ENCODE measurements at regions not wholly inside any gene's neighbourhood (a gene's known extent, or its start where the extent isn't known, plus 50 kb on each side); places are given as distances from the start of the nearest gene placed in this dataset.

DNA sequence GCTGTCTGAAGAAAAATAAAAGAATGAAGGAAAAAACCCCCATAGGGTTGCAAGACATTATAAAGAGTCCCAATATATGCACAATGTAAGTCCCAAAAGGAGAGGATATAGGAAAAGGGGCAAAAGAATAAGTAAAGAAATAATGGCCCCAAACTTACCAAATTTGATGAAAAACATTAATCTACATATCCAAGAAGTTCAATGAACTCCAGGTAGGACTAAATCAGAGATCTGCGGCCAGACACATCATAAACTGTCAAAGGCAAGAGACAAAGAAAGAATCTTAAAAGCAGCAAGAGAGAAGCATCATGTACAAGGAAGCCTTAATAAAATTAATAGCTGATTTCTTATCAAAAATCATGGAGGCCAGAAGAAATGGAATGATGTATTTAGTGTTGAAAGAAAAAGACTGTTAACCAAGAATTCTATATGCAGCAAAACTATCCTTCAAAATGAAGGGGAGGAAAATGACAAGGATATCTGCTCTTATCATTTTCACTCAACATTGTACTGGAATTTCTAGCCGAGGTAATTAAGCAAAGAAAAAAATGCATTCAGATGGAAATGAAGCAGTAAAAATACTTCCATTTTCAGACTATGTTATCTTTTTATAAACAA, 95.7 kb upstream of the GLI3 start:
- intact Hi-C loops (cut with micrococcal nuclease): no loop called here
- Mint-ChIP-seq H3K36me3 (ENCODE audit: insufficient read depth, unreplicated experiment) (no peaks in the 10 kb centered on the region), H3K4me3 (ENCODE audit: unreplicated experiment) (no peak overlapping the region), H3K4me1 (ENCODE audit: insufficient read depth, unreplicated experiment) (no peaks in the 10 kb centered on the region), H3K9me3 (ENCODE audit: unreplicated experiment) (peaks cover 8% of the 10 kb centered on the region), H3K27ac (ENCODE audit: low read depth, unreplicated experiment) (no peak overlapping the region), H3K27me3 (ENCODE audit: insufficient read depth, unreplicated experiment) (no peaks in the 10 kb centered on the region)
- TF ChIP-seq, protein P1, sequence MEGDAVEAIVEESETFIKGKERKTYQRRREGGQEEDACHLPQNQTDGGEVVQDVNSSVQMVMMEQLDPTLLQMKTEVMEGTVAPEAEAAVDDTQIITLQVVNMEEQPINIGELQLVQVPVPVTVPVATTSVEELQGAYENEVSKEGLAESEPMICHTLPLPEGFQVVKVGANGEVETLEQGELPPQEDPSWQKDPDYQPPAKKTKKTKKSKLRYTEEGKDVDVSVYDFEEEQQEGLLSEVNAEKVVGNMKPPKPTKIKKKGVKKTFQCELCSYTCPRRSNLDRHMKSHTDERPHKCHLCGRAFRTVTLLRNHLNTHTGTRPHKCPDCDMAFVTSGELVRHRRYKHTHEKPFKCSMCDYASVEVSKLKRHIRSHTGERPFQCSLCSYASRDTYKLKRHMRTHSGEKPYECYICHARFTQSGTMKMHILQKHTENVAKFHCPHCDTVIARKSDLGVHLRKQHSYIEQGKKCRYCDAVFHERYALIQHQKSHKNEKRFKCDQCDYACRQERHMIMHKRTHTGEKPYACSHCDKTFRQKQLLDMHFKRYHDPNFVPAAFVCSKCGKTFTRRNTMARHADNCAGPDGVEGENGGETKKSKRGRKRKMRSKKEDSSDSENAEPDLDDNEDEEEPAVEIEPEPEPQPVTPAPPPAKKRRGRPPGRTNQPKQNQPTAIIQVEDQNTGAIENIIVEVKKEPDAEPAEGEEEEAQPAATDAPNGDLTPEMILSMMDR (IDR thresholded peaks at IDR 0.05; ENCODE audit: unreplicated experiment): no peak
- BruUV-seq (replicated peaks): no TSS peak
- CTCF ChIA-PET: no interaction called here
- no peak for DNase-seq (ENCODE audit: unreplicated experiment)
- POLR2A ChIA-PET: no interaction called here

DNA sequence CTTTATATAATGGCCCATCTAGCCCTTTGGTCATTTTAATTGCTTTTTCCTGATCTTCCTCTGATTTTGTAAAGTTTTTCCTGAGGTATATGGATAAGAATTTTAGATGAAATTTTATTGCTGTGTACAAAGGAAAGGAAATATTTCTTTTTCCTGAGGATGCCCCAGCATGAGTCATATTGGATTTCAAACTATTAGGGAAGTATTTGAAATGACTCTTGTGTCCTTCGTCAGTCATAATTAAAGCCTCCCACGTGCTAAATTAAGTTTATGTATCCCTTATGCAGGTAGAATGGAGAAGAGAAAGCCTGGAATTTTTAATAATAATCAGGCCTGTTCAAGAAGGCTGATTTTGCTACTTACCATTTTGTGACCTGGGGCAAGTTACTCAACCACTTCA, 82.6 kb upstream of the GLI3 start:
- Mint-ChIP-seq H3K9me3 (ENCODE audit: unreplicated experiment) (no peaks in the 10 kb centered on the region), H3K36me3 (ENCODE audit: insufficient read depth, unreplicated experiment) (no peaks in the 10 kb centered on the region), H3K4me1 (ENCODE audit: insufficient read depth, unreplicated experiment) (peaks cover 18% of the 10 kb centered on the region), H3K27ac (ENCODE audit: low read depth, unreplicated experiment) (peak overlapping the region; percentile 27), H3K27me3 (ENCODE audit: insufficient read depth, unreplicated experiment) (no peaks in the 10 kb centered on the region), H3K4me3 (ENCODE audit: unreplicated experiment) (no peak overlapping the region)
- TF ChIP-seq, protein P1 (IDR thresholded peaks at IDR 0.05; ENCODE audit: unreplicated experiment): no peak
- CTCF ChIA-PET: interaction anchor here (0.8 kb wide), 1 partner anchor 20 kb away, joined by 3 read pairs; no protein-coding TSS in a partner anchor
- intact Hi-C loops (cut with micrococcal nuclease): no loop called here
- BruUV-seq (replicated peaks): no TSS peak
- POLR2A ChIA-PET: interaction anchor here (0.6 to 1.5 kb wide), 2 partner anchors 27 to 1312 kb away, joined by 3 to 5 read pairs; no protein-coding TSS in a partner anchor
- no peak for DNase-seq (ENCODE audit: unreplicated experiment)

- Mint-ChIP-seq H3K27ac (ENCODE audit: low read depth, unreplicated experiment) (peak overlapping the region; percentile 36), H3K4me1 (ENCODE audit: insufficient read depth, unreplicated experiment) (peaks cover 18% of the 10 kb centered on the region), H3K9me3 (ENCODE audit: unreplicated experiment) (peaks cover 18% of the 10 kb centered on the region), H3K27me3 (ENCODE audit: insufficient read depth, unreplicated experiment) (no peaks in the 10 kb centered on the region), H3K4me3 (ENCODE audit: unreplicated experiment) (no peak overlapping the region), H3K36me3 (ENCODE audit: insufficient read depth, unreplicated experiment) (no peaks in the 10 kb centered on the region)
- ChIA-PET CTCF (no interaction called here), POLR2A (interaction anchor here (0.7 kb wide), 1 partner anchor 32 kb away, joined by 3 read pairs; no protein-coding TSS in a partner anchor)
- peak; percentile 34 for DNase-seq (ENCODE audit: unreplicated experiment)
- no TSS peak for BruUV-seq (replicated peaks)
- TF ChIP-seq, protein P1 (IDR thresholded peaks at IDR 0.05; ENCODE audit: unreplicated experiment): no peak
- intact Hi-C loops (cut with micrococcal nuclease): no loop called here
Measured at GRCh38 chr7:42315631-42316030, 78.6 kb upstream of the GLI3 start.

- no peak overlapping the region for H3K27ac Mint-ChIP-seq (ENCODE audit: low read depth, unreplicated experiment)
- intact Hi-C loops (cut with micrococcal nuclease): no loop called here
- ChIA-PET CTCF (interaction anchor here (0.6 kb wide), 1 partner anchor 165 kb away, joined by 4 read pairs; no protein-coding TSS in a partner anchor), POLR2A (interaction anchor here (0.7 to 1.0 kb wide), 4 partner anchors 10 to 425 kb away, joined by 3 read pairs; no protein-coding TSS in a partner anchor)
- no peak overlapping the region for H3K4me3 Mint-ChIP-seq (ENCODE audit: unreplicated experiment)
- TF ChIP-seq, protein P1 (IDR thresholded peaks at IDR 0.05; ENCODE audit: unreplicated experiment): no peak
- peaks cover 16% of the 10 kb centered on the region for H3K4me1 Mint-ChIP-seq (ENCODE audit: insufficient read depth, unreplicated experiment)
- BruUV-seq (replicated peaks): no TSS peak
- no peaks in the 10 kb centered on the region for H3K27me3 Mint-ChIP-seq (ENCODE audit: insufficient read depth, unreplicated experiment)
- DNase-seq (ENCODE audit: unreplicated experiment): no peak
- H3K36me3 Mint-ChIP-seq (ENCODE audit: insufficient read depth, unreplicated experiment): no peaks in the 10 kb centered on the region
- peaks cover 18% of the 10 kb centered on the region for H3K9me3 Mint-ChIP-seq (ENCODE audit: unreplicated experiment)
Measured at GRCh38 chr7:42315103-42315502, 78.1 kb upstream of the GLI3 start.
